Natural killer cell (primary cell): ENCODE measurements at regions not wholly inside any gene's neighbourhood (a gene's known extent, or its start where the extent isn't known, plus 50 kb on each side); places are given as distances from the start of the nearest gene placed in this dataset.

Source experiments
- ATAC-seq, 3 donors: fragments of 150-1000 bp in 2 of 3; fragments of 200-7000 bp in 1 of 3; cut with Tn5 transposase; 1 replicate in 1 of 3; 2 replicates in 2 of 3; pipeline ENCODE4 v1.10.0; 2021; ENCODE audit warnings: mild to moderate bottlenecking in 2 of 3, moderate library complexity in 2 of 3
- DNase-seq, 2 donors: peaks; one replicate each; pipeline versions ENCODE4 v3.0.0 to v3.0.0-alpha.2; 2013 to 2021; ENCODE audit warnings: mixed read lengths in 1 of 2
- H3K27ac ChIP-seq: one replicate; pipeline ENCODE4 v1.5.1; 2013; ENCODE audit warnings: mild to moderate bottlenecking, low read length
- H3K27me3 ChIP-seq: one replicate; pipeline ENCODE4 v1.6.1; 2013; ENCODE audit warnings: low read length; ENCODE audit not compliant: control insufficient read depth, insufficient read depth
- H3K36me3 ChIP-seq: one replicate; pipeline ENCODE4 v1.6.1; 2013; ENCODE audit warnings: low read length; ENCODE audit not compliant: control insufficient read depth, insufficient read depth
- H3K4me1 ChIP-seq: one replicate; pipeline ENCODE4 v1.6.1; 2013; ENCODE audit warnings: low read length; ENCODE audit not compliant: control insufficient read depth, insufficient read depth
- H3K4me3 ChIP-seq: one replicate; pipeline ENCODE4 v1.5.1; 2013; ENCODE audit warnings: low read length
- H3K9me3 ChIP-seq: one replicate; pipeline ENCODE4 v1.6.1; 2013; ENCODE audit warnings: low read length; ENCODE audit not compliant: control insufficient read depth, insufficient read depth
- H3K27ac Mint-ChIP-seq, 2 donors: one replicate each; pipeline ENCODE4 v1.8.0; 2022; ENCODE audit warnings: mild to moderate bottlenecking in 2 of 2, mixed read lengths in 2 of 2, moderate library complexity in 1 of 2
- H3K27me3 Mint-ChIP-seq, 2 donors: one replicate each; pipeline ENCODE4 v1.8.0; 2022; ENCODE audit warnings: low read depth in 2 of 2, mixed read lengths in 2 of 2
- H3K36me3 Mint-ChIP-seq: one replicate; pipeline ENCODE4 v1.8.0; 2022; ENCODE audit warnings: mixed read lengths
- H3K4me1 Mint-ChIP-seq, 2 donors: one replicate each; pipeline ENCODE4 v1.8.0; 2022; ENCODE audit warnings: mixed read lengths in 2 of 2
- H3K4me3 Mint-ChIP-seq: one replicate; pipeline ENCODE4 v1.8.0; 2022; ENCODE audit warnings: mild to moderate bottlenecking, moderate library complexity, mixed read lengths
- H3K9me3 Mint-ChIP-seq, 2 donors: one replicate each; pipeline ENCODE4 v1.8.0; 2022; ENCODE audit warnings: mixed read lengths in 2 of 2
- WGBS: methylation state at CpG from one replicate; pipeline ENCODE4 v1.1.7; 2013; ENCODE audit warnings: missing lambda C conversion rate; ENCODE audit not compliant: insufficient coverage; 5-methylcytosine and 5-hydroxymethylcytosine counted together
- intact Hi-C: fragments of 100-400 bp; cut with micrococcal nuclease; formaldehyde crosslinking; loops from one replicate; pipeline ENCODE4 v1.14.2; 2022
- TF ChIP-seq, protein P1 (sequence below): fragments of 200-600 bp; IDR thresholded peaks from one replicate; pipeline ENCODE4 v1.8.0; 2022; ENCODE audit warnings: antibody characterized with exemption

DNA sequence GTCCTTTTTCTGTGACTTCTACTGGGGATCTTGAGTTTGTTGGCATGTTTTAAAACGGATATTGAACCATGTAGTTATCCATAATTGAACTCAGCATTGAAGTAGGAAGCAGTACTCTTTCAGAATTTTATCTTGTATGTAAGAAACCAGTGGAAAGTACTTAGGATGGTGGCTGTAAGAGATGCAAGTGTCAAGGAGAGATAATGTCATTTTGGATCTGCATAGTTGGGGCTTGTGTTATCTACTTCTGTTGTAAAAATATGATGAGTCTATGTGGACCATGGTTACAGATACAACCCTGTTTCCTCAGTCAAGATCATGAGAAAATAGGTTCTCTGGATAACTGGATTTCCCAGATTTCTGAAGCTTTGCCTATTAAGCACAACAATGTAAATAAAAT lies 113.7 kb downstream of the NAB1 start:
- Histone ChIP-seq H3K27me3 (no peaks in the 10 kb centered on the region), H3K4me3 (no peak overlapping the region), H3K9me3 (no peaks in the 10 kb centered on the region), H3K27ac (no peak overlapping the region), H3K36me3 (no peaks in the 10 kb centered on the region), H3K4me1 (no peaks in the 10 kb centered on the region)
- Mint-ChIP-seq H3K4me3 (no peak overlapping the region), H3K27ac (no peak overlapping the region), H3K4me1 (no peaks in the 10 kb centered on the region), H3K9me3 (no peaks in the 10 kb centered on the region), H3K36me3 (no peaks in the 10 kb centered on the region), H3K27me3 (peaks cover 7 to 19% of the 10 kb centered on the region in 2 donors)
- WGBS: 100% methylated on average over 1 of the region's 1 CpG
- intact Hi-C loops: no loop called here
- ATAC-seq (no peak), DNase-seq (no peak)
- TF ChIP-seq, protein P1, sequence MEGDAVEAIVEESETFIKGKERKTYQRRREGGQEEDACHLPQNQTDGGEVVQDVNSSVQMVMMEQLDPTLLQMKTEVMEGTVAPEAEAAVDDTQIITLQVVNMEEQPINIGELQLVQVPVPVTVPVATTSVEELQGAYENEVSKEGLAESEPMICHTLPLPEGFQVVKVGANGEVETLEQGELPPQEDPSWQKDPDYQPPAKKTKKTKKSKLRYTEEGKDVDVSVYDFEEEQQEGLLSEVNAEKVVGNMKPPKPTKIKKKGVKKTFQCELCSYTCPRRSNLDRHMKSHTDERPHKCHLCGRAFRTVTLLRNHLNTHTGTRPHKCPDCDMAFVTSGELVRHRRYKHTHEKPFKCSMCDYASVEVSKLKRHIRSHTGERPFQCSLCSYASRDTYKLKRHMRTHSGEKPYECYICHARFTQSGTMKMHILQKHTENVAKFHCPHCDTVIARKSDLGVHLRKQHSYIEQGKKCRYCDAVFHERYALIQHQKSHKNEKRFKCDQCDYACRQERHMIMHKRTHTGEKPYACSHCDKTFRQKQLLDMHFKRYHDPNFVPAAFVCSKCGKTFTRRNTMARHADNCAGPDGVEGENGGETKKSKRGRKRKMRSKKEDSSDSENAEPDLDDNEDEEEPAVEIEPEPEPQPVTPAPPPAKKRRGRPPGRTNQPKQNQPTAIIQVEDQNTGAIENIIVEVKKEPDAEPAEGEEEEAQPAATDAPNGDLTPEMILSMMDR: no peak

DNA sequence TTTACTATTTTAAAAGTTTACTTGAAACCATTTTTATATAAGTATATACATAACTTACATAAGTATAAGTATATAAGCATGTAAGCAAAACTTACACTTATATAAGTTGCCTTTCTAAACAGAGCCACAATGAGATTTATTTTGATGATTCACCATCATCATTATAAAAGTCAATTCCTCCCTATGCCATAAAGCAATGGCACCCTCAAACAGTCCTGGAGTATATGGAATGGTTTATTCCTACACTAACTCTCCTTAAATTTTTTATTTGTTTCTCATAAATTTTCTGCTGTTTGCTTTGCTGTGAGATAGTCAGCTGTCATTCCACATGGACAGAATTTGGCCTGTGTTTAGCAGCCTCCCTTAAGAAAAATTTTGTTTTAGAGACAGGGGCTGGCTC lies 114.2 kb downstream of the NAB1 start:
- TF ChIP-seq, protein P1: no peak

DNA sequence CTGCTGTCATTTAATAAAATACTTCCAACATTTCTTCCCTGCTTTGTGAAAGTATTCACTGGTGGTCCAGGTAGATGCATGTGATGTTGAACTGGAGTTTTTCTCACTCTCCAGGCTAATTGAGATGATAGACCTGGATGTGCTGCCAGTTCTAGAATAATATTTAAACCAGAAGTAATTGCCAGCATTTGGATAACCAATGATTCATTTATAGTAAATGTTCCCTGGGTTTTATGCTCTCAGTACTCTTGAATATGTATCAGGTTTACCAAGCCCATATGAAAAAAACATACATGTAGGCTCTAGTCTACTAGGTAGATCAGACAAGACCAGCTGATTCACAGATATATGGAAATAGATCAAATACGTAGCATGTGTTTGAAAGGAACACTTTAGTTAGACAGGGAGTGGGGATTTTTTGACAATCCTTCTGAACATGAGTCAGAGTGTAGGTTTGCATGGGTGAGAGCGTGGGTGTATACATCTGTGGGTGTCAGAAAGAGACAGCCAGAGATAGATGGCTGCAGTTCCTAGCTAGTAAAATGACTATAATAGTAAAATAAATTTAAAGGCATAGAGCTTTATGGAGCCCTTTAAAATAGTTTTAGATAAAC lies 115.1 kb downstream of the NAB1 start:
- Histone ChIP-seq H3K27me3 (no peaks in the 10 kb centered on the region), H3K4me1 (no peaks in the 10 kb centered on the region), H3K4me3 (no peak overlapping the region), H3K27ac (no peak overlapping the region), H3K36me3 (no peaks in the 10 kb centered on the region), H3K9me3 (no peaks in the 10 kb centered on the region)
- Mint-ChIP-seq H3K27me3 (peaks cover 7 to 16% of the 10 kb centered on the region in 2 donors), H3K9me3 (no peaks in the 10 kb centered on the region), H3K27ac (no peak overlapping the region), H3K4me3 (no peak overlapping the region), H3K4me1 (no peaks in the 10 kb centered on the region), H3K36me3 (no peaks in the 10 kb centered on the region)
- 64% methylated on average over 2 of the region's 2 CpGs for WGBS
- intact Hi-C loops: no loop called here
- TF ChIP-seq, protein P1: no peak
- ATAC-seq: peak in 1 of 3 donors; percentile 36
- peak in 1 of 2 donors; percentile 8 for DNase-seq

More for the DNA sequence above, 114.2 kb downstream of the NAB1 start:
- no peaks in the 10 kb centered on the region for H3K4me1 ChIP-seq
- intact Hi-C loops: no loop called here
- H3K27ac ChIP-seq: no peak overlapping the region
- H3K27me3 ChIP-seq: no peaks in the 10 kb centered on the region
- Mint-ChIP-seq H3K9me3 (no peaks in the 10 kb centered on the region), H3K27me3 (peaks cover 7 to 16% of the 10 kb centered on the region in 2 donors), H3K4me1 (no peaks in the 10 kb centered on the region), H3K27ac (no peak overlapping the region), H3K36me3 (no peaks in the 10 kb centered on the region), H3K4me3 (no peak overlapping the region)
- no peak overlapping the region for H3K4me3 ChIP-seq
- H3K9me3 ChIP-seq: no peaks in the 10 kb centered on the region
- H3K36me3 ChIP-seq: no peaks in the 10 kb centered on the region
- ATAC-seq: no peak
- no peak for DNase-seq
